GM21528 (cell line): ENCODE measurements at regions not wholly inside any gene's neighbourhood (a gene's known extent, or its start where the extent isn't known, plus 50 kb on each side); places are given as distances from the start of the nearest gene placed in this dataset.

ENCODE experiments used
- ATAC-seq: cut with Tn5 transposase; IDR thresholded peaks from one replicate; pipeline ENCODE4 v1.9.1; 2021; ENCODE audit warnings: mild to moderate bottlenecking, moderate library complexity; ENCODE audit not compliant: unreplicated experiment, low FRiP score

DNA sequence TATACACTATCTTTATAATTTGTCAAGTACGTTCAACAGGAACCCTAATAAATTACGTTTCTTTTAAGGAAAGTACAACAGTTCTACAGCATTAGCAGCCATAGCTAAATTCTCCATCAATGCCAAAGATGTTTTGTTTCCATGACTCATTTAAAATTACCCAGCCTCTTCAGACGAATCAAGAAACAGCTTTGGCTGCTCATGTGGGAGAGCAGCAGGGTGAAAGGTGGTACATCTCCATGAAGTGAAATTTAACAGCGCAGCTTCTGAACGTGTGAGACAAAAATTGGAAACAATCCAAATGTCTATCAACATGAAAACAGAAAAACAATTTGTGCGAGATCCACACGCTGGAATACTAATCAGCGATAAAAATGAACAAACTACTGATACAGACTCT, 327.3 kb upstream of the CDH6 start:
- no peak for ATAC-seq

- ATAC-seq: no peak
Measured at GRCh38 chr5:30856242-30856641, 337.2 kb upstream of the CDH6 start.

DNA sequence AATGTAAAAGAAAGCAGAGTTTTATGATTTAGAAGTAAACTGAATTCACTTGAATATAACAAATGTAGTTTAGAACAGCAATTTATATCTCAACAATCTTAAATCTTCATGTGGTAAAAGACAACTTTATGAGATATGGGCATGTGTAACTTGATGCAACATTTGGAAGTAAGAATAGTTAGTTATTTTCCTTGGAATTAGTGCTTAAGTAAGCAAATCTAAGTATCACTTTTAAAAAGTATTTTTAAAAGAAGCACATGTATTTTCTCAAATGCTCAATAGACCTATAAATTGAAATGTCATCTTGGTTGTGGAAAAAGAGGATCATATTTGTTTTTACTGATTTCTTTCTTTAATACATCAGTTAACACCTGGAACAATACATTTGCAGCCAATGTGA, 340.3 kb upstream of the CDH6 start:
- no peak for ATAC-seq

GRCh38 chr5:30850866-30851265, 342.6 kb upstream of the CDH6 start:
- no peak for ATAC-seq

DNA sequence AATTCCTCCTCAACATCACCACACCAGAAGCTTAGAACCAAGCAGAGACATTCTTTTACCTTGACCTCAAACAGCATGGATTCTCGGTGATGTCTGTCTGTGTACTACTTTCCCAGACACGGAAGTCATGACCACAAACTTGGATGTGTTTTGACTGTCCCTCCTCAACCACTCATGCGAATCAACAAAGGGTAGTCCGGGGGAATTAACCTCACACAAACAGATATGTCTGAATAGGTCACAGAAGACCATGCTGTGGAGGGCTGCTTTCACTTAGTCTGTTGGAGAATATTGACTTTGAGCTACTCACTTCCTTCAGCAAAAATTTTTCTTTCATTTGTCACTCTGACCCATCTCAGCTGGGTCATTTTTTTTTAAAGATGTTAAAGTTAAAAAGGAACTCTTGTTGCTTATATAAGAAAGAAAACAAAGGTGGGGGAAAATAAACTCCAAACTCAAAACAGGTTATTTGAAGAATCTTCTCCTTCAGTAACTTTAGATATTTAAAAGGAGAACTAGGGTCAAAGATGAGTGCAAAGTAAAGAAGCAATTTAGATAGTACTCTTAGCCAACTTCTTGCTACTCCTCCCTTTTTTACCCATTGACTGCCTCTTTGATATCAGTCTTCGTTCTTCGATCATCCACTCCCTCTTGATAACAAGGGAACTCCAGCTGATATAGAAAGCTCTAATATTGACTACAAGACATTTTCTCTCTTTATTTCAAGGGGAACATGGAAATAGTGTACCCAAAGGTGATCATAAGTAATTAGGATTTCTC, 343.4 kb upstream of the CDH6 start:
- no peak for ATAC-seq

DNA sequence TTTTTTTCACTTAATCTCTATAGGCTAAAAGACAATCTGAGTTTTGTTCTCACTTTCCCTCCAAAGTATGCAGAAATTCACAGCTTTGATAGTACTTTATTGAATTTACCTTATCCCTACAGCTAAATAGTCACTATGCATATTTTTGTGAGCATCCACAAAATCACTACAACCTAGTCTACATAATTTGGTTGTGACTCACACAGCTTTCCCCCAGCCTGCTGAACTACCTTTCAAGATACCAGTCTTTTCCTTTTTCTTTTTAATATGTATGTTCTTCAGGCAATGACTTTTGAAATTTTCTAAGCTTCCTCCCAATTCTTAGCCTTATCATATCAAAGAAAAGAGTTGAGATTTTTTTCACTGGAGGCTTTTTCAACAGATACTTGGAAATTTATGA, 347.3 kb upstream of the CDH6 start:
- ATAC-seq: no peak

GRCh38 chr5:30845194-30845593, 348.3 kb upstream of the CDH6 start:
- ATAC-seq: no peak

GRCh38 chr5:30843541-30843940, 349.9 kb upstream of the CDH6 start:
- ATAC-seq: no peak

GRCh38 chr5:30839956-30840355, 353.5 kb upstream of the CDH6 start:
- no peak for ATAC-seq

DNA sequence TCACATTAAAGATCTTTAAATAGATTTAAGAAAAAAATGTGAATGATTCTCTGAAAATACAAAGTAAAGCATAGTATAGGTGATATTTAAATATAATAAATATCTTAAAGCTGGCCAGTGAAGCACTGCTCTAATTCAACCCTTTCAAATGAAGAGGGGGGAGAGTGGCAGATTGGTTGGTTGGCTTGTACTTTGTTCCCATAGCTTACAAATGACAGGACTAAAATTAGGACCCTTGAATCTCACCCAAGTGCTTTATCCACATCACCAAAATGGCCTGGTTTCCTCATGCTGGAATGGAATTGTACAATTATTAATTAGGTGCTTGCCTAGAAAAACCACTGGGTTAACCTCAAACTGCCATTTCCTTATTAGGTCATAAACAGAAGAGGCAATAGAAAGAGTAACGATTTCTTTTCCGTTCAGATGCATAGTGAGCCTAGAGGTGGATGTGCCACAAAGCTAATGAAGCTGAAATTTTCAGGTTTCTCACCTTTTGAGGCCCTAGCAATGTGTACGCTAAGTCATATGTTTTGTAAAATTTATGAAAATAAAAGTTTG, 354.5 kb upstream of the CDH6 start:
- ATAC-seq: no peak

- no peak for ATAC-seq
Measured at GRCh38 chr5:30832519-30832918, 361.0 kb upstream of the CDH6 start.

DNA sequence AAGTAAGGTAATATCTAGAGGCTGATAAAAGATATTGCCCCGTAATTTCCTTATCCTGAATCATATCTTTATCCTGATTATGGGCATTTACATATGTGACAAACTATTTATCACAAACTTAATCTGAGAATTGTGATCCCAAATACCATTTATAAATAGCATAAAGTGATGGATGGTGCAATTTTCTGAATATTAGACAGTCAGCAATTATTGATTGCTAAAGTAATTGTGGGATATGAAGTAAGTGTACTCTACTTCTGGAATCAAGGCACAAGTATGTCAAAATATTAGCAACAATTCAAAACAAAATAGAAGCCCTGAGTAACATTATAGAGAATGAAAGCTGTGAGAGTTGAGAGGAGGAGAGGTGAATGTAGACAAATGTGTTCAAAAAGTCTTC, 361.9 kb upstream of the CDH6 start:
- no peak for ATAC-seq

DNA sequence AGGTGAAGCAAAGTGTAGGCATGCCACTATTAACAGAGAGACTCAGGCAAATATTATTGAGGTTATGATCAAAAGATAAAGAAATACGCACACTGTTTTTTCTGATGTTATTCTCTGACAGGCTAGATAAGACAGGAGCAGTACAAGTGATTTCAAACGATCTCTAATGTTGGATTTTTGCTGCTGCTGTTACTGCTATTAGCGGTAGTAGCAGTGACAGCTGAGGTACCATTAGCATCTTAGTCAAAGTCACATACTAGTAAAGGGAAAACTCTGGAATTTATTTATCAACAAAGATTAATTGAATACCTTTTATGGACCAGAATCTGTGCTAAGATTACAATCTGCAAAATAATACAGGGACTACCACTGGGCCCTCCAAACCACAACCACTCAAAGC, 362.4 kb upstream of the CDH6 start:
- ATAC-seq: no peak

DNA sequence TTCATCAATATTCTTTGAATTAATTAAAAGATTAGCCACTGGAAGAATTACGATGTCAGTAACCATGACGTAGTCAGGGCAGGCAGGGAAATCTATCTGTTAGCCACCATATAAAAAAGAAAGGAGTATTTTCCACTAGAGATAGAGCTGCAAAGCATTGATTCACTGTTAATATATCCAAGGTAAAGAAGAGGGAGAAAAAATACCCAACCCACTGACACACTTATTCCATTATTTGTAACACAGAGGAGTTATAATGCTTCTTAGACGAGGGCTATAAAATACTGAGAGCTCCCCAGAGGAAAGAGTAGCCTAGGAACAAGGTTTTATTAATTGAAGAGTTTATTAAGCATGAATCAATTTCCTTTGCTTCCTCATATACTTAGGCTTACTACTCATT, 382.2 kb upstream of the CDH6 start:
- ATAC-seq: no peak

DNA sequence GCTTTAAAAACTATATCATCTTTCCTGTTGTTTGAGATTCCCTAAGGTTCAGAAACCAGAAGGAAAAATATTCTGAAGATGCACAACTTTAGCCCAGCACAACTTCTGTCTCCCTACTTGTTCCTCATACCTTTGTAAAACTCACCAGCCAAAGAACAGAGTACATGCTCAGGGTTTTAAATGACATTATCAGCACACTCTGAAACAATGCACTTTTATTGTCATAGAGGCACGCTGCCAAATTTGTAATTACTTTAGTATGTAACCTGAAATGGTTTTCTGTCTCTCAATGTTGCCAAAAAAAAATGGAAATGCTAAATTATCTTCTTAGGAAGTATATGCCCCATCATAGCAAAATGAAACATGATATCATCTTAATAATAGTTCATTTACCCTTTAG, 383.6 kb upstream of the CDH6 start:
- no peak for ATAC-seq

GRCh38 chr5:30808996-30809395, 384.5 kb upstream of the CDH6 start:
- no peak for ATAC-seq

DNA sequence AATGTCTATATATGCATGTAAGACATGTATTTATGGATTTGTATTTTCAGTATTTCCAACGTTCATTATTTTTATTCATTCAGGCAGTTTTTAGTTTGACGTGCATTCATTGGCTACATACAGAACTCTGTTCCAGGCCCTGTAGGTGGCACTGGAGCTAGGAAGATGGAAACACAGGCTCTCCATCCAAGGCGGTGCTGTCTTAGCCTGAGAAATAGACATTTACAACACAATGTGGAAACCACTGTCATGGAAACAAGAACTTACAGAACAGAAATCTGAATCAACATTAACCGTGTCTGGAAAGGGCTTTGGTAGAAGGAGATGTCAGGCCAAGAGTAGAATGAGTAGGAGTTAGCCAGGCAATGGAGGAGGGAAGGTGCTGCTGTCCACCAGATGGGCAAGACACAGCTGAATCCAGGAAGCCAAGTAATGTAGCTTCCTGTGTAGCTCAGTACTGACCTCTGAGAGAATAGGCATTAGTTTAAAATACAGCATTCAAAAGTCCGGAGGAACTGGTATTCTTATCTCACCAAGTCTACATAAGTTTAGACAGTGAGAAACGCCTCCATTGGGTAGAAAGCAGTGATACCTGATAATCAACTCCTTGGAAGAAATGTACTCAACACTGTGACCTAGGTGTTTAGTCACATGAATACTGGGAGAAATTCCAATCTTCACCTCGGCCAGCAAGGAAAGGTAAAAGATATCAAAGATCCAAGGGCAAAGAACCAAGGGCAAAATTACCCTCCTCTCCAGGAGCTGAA, 388.6 kb upstream of the CDH6 start:
- ATAC-seq: no peak

GRCh38 chr5:30802961-30803705, 390.4 kb upstream of the CDH6 start:
- ATAC-seq: no peak

- ATAC-seq: no peak
Measured at GRCh38 chr5:30781643-30782042, 411.8 kb upstream of the CDH6 start.

GRCh38 chr5:30768056-30768690, 425.3 kb upstream of the CDH6 start:
- ATAC-seq: no peak

GRCh38 chr5:30765706-30766105, 427.8 kb upstream of the CDH6 start:
- no peak for ATAC-seq
